HCT116 (cell line): ENCODE measurements at regions not wholly inside any gene's neighbourhood (a gene's known extent, or its start where the extent isn't known, plus 50 kb on each side); places are given as distances from the start of the nearest gene placed in this dataset.

Experiments
- ATAC-seq: fragments of 200-7000 bp; cut with Tn5 transposase; 2 replicates; pipeline ENCODE4 v1.9.1; 2020; ENCODE audit warnings: mild to moderate bottlenecking, moderate library complexity
- BruUV-seq: library from RNA; stranded (reverse); fragments of 400-500 nt; replicated peaks from 2 replicates; lab custom pipeline; 2021; lab: Mats Ljungman, UMichigan
- CTCF ChIA-PET: fragments of 300-600 bp; sonication (Branson Sonifier 250); formaldehyde crosslinking; loops from one replicate; lab custom pipeline; 2021; ENCODE audit warnings: antibody characterized with exemption; lab: Charles Lee
- POLR2A ChIA-PET: fragments of 300-600, 350-600 bp; sonication (Branson Sonifier 250); formaldehyde crosslinking; loops from one replicate; lab custom pipeline; 2021; ENCODE audit warnings: antibody characterized with exemption; lab: Charles Lee
- RAD21 ChIA-PET, 2 experiments: fragments of 300-600 bp; sonication (Branson Sonifier 250); formaldehyde crosslinking; loops; one replicate each; lab custom pipeline; 2023; ENCODE audit warnings: low total read pairs in 2 of 2; ENCODE audit not compliant: uncharacterized antibody in 2 of 2, unreplicated experiment in 2 of 2, low non-redundant PET in 1 of 2; lab: Charles Lee
- DNase-seq: peaks from one replicate; pipeline ENCODE4 v3.0.0-alpha.2; 2010; ENCODE audit warnings: low read depth, low spot score
- H2AFZ ChIP-seq: fragments of 200-600 bp; shearing (Covaris generic), sonication (generic); 2 replicates; pipeline ENCODE4 v1.6.1; 2017; ENCODE audit warnings: low read depth, mixed run types, mixed read lengths, antibody characterized with exemption, low read length; ENCODE audit not compliant: poor library complexity, severe bottlenecking
- H3K27ac ChIP-seq: 2 replicates; pipeline ENCODE4 v1.5.1; 2012; ENCODE audit warnings: low read depth, low read length
- H3K27me3 ChIP-seq: fragments of 200-600 bp; sonication (generic); 2 replicates; pipeline ENCODE4 v1.6.1; 2016; ENCODE audit warnings: mixed run types, low read length, mixed read lengths; ENCODE audit not compliant: insufficient read depth
- H3K36me3 ChIP-seq, 2 experiments: fragments of 200-500 bp in 1 of 2; fragments of 200-600 bp in 1 of 2; sonication (Bioruptor generic) in 1 of 2; sonication (generic) in 1 of 2; 2 replicates each; pipeline versions ENCODE4 v1.5.1 to v1.6.1; 2014 to 2016; ENCODE audit warnings: low read length in 2 of 2, inconsistent platforms in 1 of 2, mixed read lengths in 1 of 2, mixed run types in 1 of 2; ENCODE audit not compliant: insufficient read depth in 2 of 2, control insufficient read depth in 1 of 2
- H3K4me1 ChIP-seq, 2 experiments: fragments of 200-600 bp in 1 of 2; sonication (generic) in 1 of 2; 2 replicates each; pipeline versions ENCODE4 v1.5.1 to v1.6.1; 2012 to 2017; ENCODE audit warnings: low read length in 2 of 2, inconsistent platforms in 1 of 2, mild to moderate bottlenecking in 1 of 2, mixed read lengths in 1 of 2, mixed run types in 1 of 2, moderate library complexity in 1 of 2; ENCODE audit not compliant: insufficient read depth in 2 of 2, control insufficient read depth in 1 of 2
- H3K4me2 ChIP-seq: fragments of 200-600 bp; sonication (generic); 2 replicates; pipeline ENCODE4 v1.6.1; 2017; ENCODE audit warnings: mixed run types, low read length, mixed read lengths
- H3K4me3 ChIP-seq, 2 experiments: fragments of 200-600 bp in 1 of 2; sonication (generic) in 1 of 2; replicated peaks in 1 of 2; 2 replicates each; pipeline ENCODE4 v1.5.1; 2011 to 2016; ENCODE audit warnings: low read length in 2 of 2, control low read depth in 1 of 2, low read depth in 1 of 2, mild to moderate bottlenecking in 1 of 2, mixed read lengths in 1 of 2, mixed run types in 1 of 2
- H3K79me2 ChIP-seq: fragments of 200-600 bp; sonication (generic); 2 replicates; pipeline ENCODE4 v1.6.1; 2017; ENCODE audit warnings: mild to moderate bottlenecking, mixed run types, low read length, moderate library complexity, mixed read lengths; ENCODE audit not compliant: insufficient read depth
- H3K9ac ChIP-seq: fragments of 200-600 bp; sonication (generic); 2 replicates; pipeline ENCODE4 v1.6.1; 2016; ENCODE audit warnings: low read length, mixed read lengths
- H3K9me2 ChIP-seq: fragments of 200-600 bp; sonication (generic), shearing (Covaris generic); 2 replicates; pipeline ENCODE4 v1.6.1; 2017; ENCODE audit warnings: mixed run types, mild to moderate bottlenecking, moderate library complexity; ENCODE audit not compliant: insufficient read depth
- H3K9me3 ChIP-seq, 2 experiments: fragments of 200-500 bp in 1 of 2; fragments of 200-600 bp in 1 of 2; sonication (Bioruptor generic) in 1 of 2; sonication (generic) in 1 of 2; 2 replicates each; pipeline ENCODE4 v1.6.1; 2014 to 2017; ENCODE audit warnings: low read length in 2 of 2, mixed read lengths in 2 of 2, inconsistent platforms in 1 of 2, low read depth in 1 of 2, mild to moderate bottlenecking in 1 of 2, mixed run types in 1 of 2, moderate library complexity in 1 of 2; ENCODE audit not compliant: control insufficient read depth in 1 of 2, insufficient read depth in 1 of 2
- H4K20me1 ChIP-seq: fragments of 200-600 bp; sonication (generic), shearing (Covaris generic); 2 replicates; pipeline ENCODE4 v1.6.1; 2017; ENCODE audit warnings: mixed run types, mild to moderate bottlenecking, moderate library complexity; ENCODE audit not compliant: insufficient read depth
- ATF3 ChIP-seq: IDR thresholded peaks from 2 replicates; pipeline ENCODE4 v1.6.1; 2012
- CEBPB ChIP-seq: IDR thresholded peaks from 2 replicates; pipeline ENCODE4 v1.6.1; 2012; ENCODE audit warnings: low read depth
- EGR1 ChIP-seq: IDR thresholded peaks from 2 replicates; pipeline ENCODE4 v1.6.1; 2012; ENCODE audit warnings: low read depth
- ELF1 ChIP-seq: IDR thresholded peaks from 2 replicates; pipeline ENCODE4 v1.6.1; 2012; ENCODE audit warnings: low read depth, borderline replicate concordance
- EZH2 ChIP-seq: fragments of 200-600 bp; sonication (generic); IDR thresholded peaks from 2 replicates; pipeline ENCODE4 v1.6.1; 2017; ENCODE audit warnings: antibody characterized with exemption, mixed run types
- EZH2phosphoT487 ChIP-seq: fragments of 200-600 bp; IDR thresholded peaks from 2 replicates; pipeline ENCODE4 v1.6.1; 2018; ENCODE audit warnings: antibody characterized with exemption, borderline replicate concordance
- MAX ChIP-seq: IDR thresholded peaks from 2 replicates; pipeline ENCODE4 v1.6.1; 2012
- POLR2A ChIP-seq: IDR thresholded peaks from 2 replicates; pipeline ENCODE4 v1.7.0; 2011; ENCODE audit warnings: borderline replicate concordance; ENCODE audit not compliant: insufficient read depth, insufficient read length; ENCODE audit errors: extremely low read depth
- RAD21 ChIP-seq: IDR thresholded peaks from 2 replicates; pipeline ENCODE4 v1.6.1; 2012; ENCODE audit warnings: low read depth, mild to moderate bottlenecking
- SIN3A ChIP-seq: IDR thresholded peaks from 2 replicates; pipeline ENCODE4 v1.6.1; 2012; ENCODE audit warnings: low read depth
- SP1 ChIP-seq: IDR thresholded peaks from 2 replicates; pipeline ENCODE4 v1.6.1; 2012; ENCODE audit warnings: low read depth
- SRF ChIP-seq: IDR thresholded peaks from 2 replicates; pipeline ENCODE4 v1.6.1; 2012; ENCODE audit warnings: low read depth
- YY1 ChIP-seq: IDR thresholded peaks from 2 replicates; pipeline ENCODE4 v1.6.1; 2011; ENCODE audit warnings: low read length, low read depth, moderate library complexity, mild to moderate bottlenecking; ENCODE audit not compliant: insufficient replicate concordance; ENCODE audit errors: extremely low read depth
- ZNF274 ChIP-seq: fragments of 200-500 bp; sonication (Bioruptor generic); IDR thresholded peaks from 2 replicates; pipeline ENCODE4 v1.6.1; 2014; ENCODE audit warnings: mild to moderate bottlenecking, low read depth, low read length, inconsistent platforms
- intact Hi-C: fragments of 100-400 bp; cut with micrococcal nuclease; formaldehyde crosslinking; loops from 2 replicates; pipeline ENCODE4 v1.10.0; 2022

- POLR2A ChIA-PET: interaction anchor here (0.7 kb wide), 1 partner anchor 269 kb away, joined by 4 read pairs; no protein-coding TSS in a partner anchor
- intact Hi-C loops: no loop called here
- Histone ChIP-seq H3K79me2 (no peaks in the 10 kb centered on the region), H3K27me3 (0 out of 2 replicates have a peak, but pooled peaks cover 4% of the 10 kb centered on the region), H4K20me1 (no peaks in the 10 kb centered on the region), H3K4me1 (no peaks in the 10 kb centered on the region), H3K9me2 (no peaks in the 10 kb centered on the region), H3K4me2 (no peak overlapping the region), H2AFZ (no peak overlapping the region), H3K4me3 (no peak overlapping the region), H3K9me3 (no peaks in the 10 kb centered on the region), H3K36me3 (no peaks in the 10 kb centered on the region), H3K27ac (no peak overlapping the region), H3K9ac (no peak overlapping the region)
- DNase-seq (no peak), ATAC-seq (no peak)
- TF ChIP-seq MAX: no peak
- no peak for TF ChIP-seq SRF
- no peak for TF ChIP-seq EZH2phosphoT487
- TF ChIP-seq CEBPB: no peak
- no peak for TF ChIP-seq POLR2A
- no peak for TF ChIP-seq SP1
- TF ChIP-seq EGR1: no peak
- TF ChIP-seq ZNF274: no peak
- no peak for TF ChIP-seq EZH2
- TF ChIP-seq ELF1: no peak
- TF ChIP-seq YY1: no peak
- no peak for TF ChIP-seq RAD21
- no peak for TF ChIP-seq SIN3A
- TF ChIP-seq ATF3: no peak
- no TSS peak for BruUV-seq
- RAD21 ChIA-PET: no interaction called here
- CTCF ChIA-PET: no interaction called here
Measured at GRCh38 chr3:117846238-117846637, 1136.7 kb downstream of the TUSC7 start.
